Gastroesophageal sphincter (tissue), 4 donors: ENCODE measurements at regions not wholly inside any gene's neighbourhood (a gene's known extent, or its start where the extent isn't known, plus 50 kb on each side); places are given as distances from the start of the nearest gene placed in this dataset.

Source experiments
- ATAC-seq: fragments of 150-250 bp; one replicate; pipeline ENCODE4 v1.9.1; 2016; ENCODE audit warnings: mild to moderate bottlenecking, moderate library complexity
- H3K27ac ChIP-seq, 4 donors: fragments of 200-600 bp; sonication (generic) in 3 of 4; 1 replicate in 3 of 4; 2 replicates in 1 of 4; pipeline ENCODE4 v1.5.1; 2016 to 2019
- H3K27me3 ChIP-seq: fragments of 200-600 bp; sonication (generic); one replicate; pipeline ENCODE4 v1.5.1; 2019
- H3K36me3 ChIP-seq, 2 donors: fragments of 200-600 bp; sonication (generic); one replicate each; pipeline ENCODE4 v1.5.1; 2019; ENCODE audit warnings: control low read depth in 1 of 2
- H3K4me1 ChIP-seq, 3 donors: fragments of 200-600 bp; sonication (generic); 1 replicate in 2 of 3; 2 replicates in 1 of 3; pipeline ENCODE4 v1.5.1; 2016 to 2019; ENCODE audit warnings: control low read depth in 2 of 3
- H3K4me3 ChIP-seq, 2 donors: fragments of 200-600 bp; sonication (generic); one replicate each; pipeline ENCODE4 v1.5.1; 2019; ENCODE audit warnings: mild to moderate bottlenecking in 1 of 2, moderate library complexity in 1 of 2
- H3K9me3 ChIP-seq, 3 donors: fragments of 200-600 bp; sonication (generic); one replicate each; pipeline ENCODE4 v1.5.1; 2017 to 2019; ENCODE audit warnings: control low read depth in 2 of 3
- CTCF ChIP-seq, 4 experiments: fragments of 200-600 bp in 2 of 4; fragments of 450-650 bp in 2 of 4; sonication (generic) in 1 of 4; IDR thresholded peaks; one replicate each; pipeline ENCODE4 v1.5.1; 2017 to 2019; ENCODE audit warnings: antibody characterized with exemption in 4 of 4, mild to moderate bottlenecking in 2 of 4, moderate library complexity in 2 of 4
- EP300 ChIP-seq: sonication (generic); formaldehyde crosslinking; IDR thresholded peaks from one replicate; pipeline ENCODE4 v1.6.1; 2017; ENCODE audit warnings: antibody characterized with exemption, mild to moderate bottlenecking
- POLR2A ChIP-seq, 2 donors: fragments of 450-650 bp; IDR thresholded peaks; one replicate each; pipeline ENCODE4 v1.6.1; 2017; ENCODE audit warnings: antibody characterized with exemption in 2 of 2, mild to moderate bottlenecking in 2 of 2, moderate library complexity in 1 of 2
- POLR2AphosphoS5 ChIP-seq: sonication (generic); formaldehyde crosslinking; IDR thresholded peaks from one replicate; pipeline ENCODE4 v1.6.1; 2017; ENCODE audit warnings: antibody characterized with exemption
- WGBS, 2 donors: methylation state at CpG; one replicate each; pipeline ENCODE4 v1.1.5; 2018; ENCODE audit warnings: low coverage in 1 of 2; 5-methylcytosine and 5-hydroxymethylcytosine counted together

- no peak for TF ChIP-seq POLR2A (IDR thresholded peaks at IDR 0.05)
- TF ChIP-seq CTCF (IDR thresholded peaks at IDR 0.05) = no peak
- TF ChIP-seq POLR2AphosphoS5 = no peak
- TF ChIP-seq EP300 = no peak
- H3K36me3 ChIP-seq = no peaks in the 10 kb centered on the region
- WGBS, 2 donors = 80% methylated on average over 1 of the region's 1 CpG; no CpG with 5 or more reads in 1 of the 2 donors
- H3K4me1 ChIP-seq = no peaks in the 10 kb centered on the region
- no peak overlapping the region for H3K27ac ChIP-seq
- no peak overlapping the region for H3K4me3 ChIP-seq
- H3K27me3 ChIP-seq = no peaks in the 10 kb centered on the region
- H3K9me3 ChIP-seq = peaks cover 0 to 16% (median 0%) of the 10 kb centered on the region in 3 donors
- ATAC-seq = no peak
Measured at GRCh38 chr18:11541179-11541578, 68.2 kb upstream of the SLC35G4 start.

GRCh38 chr18:11533942-11534496 lies 75.4 kb upstream of the SLC35G4 start:
- no peaks in the 10 kb centered on the region for H3K36me3 ChIP-seq
- no peak for ATAC-seq
- H3K27me3 ChIP-seq = peaks cover 7% of the 10 kb centered on the region
- no peak overlapping the region for H3K27ac ChIP-seq
- H3K4me1 ChIP-seq = no peaks in the 10 kb centered on the region
- TF ChIP-seq CTCF (IDR thresholded peaks at IDR 0.05) (no peak), EP300 (no peak), POLR2AphosphoS5 (no peak), POLR2A (IDR thresholded peaks at IDR 0.05) (no peak)
- 95% methylated on average over 4 of the region's 13 CpGs; no CpG with 5 or more reads in 1 of the 2 donors for WGBS, 2 donors
- no peak overlapping the region for H3K4me3 ChIP-seq
- H3K9me3 ChIP-seq = no peaks in the 10 kb centered on the region

GRCh38 chr18:11533513-11533890 lies 75.9 kb upstream of the SLC35G4 start:
- no peak for ATAC-seq
- no CpG with 5 or more reads among the region's 13 CpGs for WGBS, 2 donors
- no peaks in the 10 kb centered on the region for H3K36me3 ChIP-seq
- H3K4me3 ChIP-seq = no peak overlapping the region
- TF ChIP-seq EP300 = no peak
- no peak for TF ChIP-seq CTCF (IDR thresholded peaks at IDR 0.05)
- no peak for TF ChIP-seq POLR2AphosphoS5
- TF ChIP-seq POLR2A (IDR thresholded peaks at IDR 0.05) = no peak
- no peak overlapping the region for H3K27ac ChIP-seq
- no peaks in the 10 kb centered on the region for H3K9me3 ChIP-seq
- no peaks in the 10 kb centered on the region for H3K4me1 ChIP-seq
- peaks cover 7% of the 10 kb centered on the region for H3K27me3 ChIP-seq

- H3K4me3 ChIP-seq = no peak overlapping the region
- no peaks in the 10 kb centered on the region for H3K36me3 ChIP-seq
- peak; percentile 31 for ATAC-seq
- 86 to 100% methylated on average over 2 to 7 of the region's 35 CpGs for whole genome bisulfite sequencing, 2 donors
- H3K4me1 ChIP-seq = no peaks in the 10 kb centered on the region
- H3K27ac ChIP-seq = no peak overlapping the region
- no peak for TF ChIP-seq EP300
- TF ChIP-seq POLR2A (IDR thresholded peaks at IDR 0.05) = no peak
- TF ChIP-seq POLR2AphosphoS5 = no peak
- no peak for TF ChIP-seq CTCF (IDR thresholded peaks at IDR 0.05)
- peaks cover 7% of the 10 kb centered on the region for H3K27me3 ChIP-seq
- no peaks in the 10 kb centered on the region for H3K9me3 ChIP-seq
Measured at GRCh38 chr18:11532758-11533512, 76.5 kb upstream of the SLC35G4 start.

- no peak for TF ChIP-seq CTCF (IDR thresholded peaks at IDR 0.05)
- no peak for TF ChIP-seq POLR2A (IDR thresholded peaks at IDR 0.05)
- TF ChIP-seq EP300 = no peak
- no peak for TF ChIP-seq POLR2AphosphoS5
- H3K27ac ChIP-seq = no peak overlapping the region
- H3K4me1 ChIP-seq = no peaks in the 10 kb centered on the region
- no peak for ATAC-seq
- peaks cover 7% of the 10 kb centered on the region for H3K27me3 ChIP-seq
- H3K4me3 ChIP-seq = no peak overlapping the region
- 80 to 88% methylated on average over 2 to 5 of the region's 6 CpGs for WGBS, 2 donors
- no peaks in the 10 kb centered on the region for H3K9me3 ChIP-seq
- no peaks in the 10 kb centered on the region for H3K36me3 ChIP-seq
Measured at GRCh38 chr18:11529081-11529480, 80.3 kb upstream of the SLC35G4 start.
